Nephron progenitor cell (in vitro differentiated cells): ENCODE measurements at regions not wholly inside any gene's neighbourhood (a gene's known extent, or its start where the extent isn't known, plus 50 kb on each side); places are given as distances from the start of the nearest gene placed in this dataset.

Experiments used
- DNase-seq: peaks from one replicate; pipeline ENCODE4 v3.0.0; 2021
- H3K27ac Mint-ChIP-seq: 2 replicates; pipeline ENCODE4 v1.8.0; 2021; ENCODE audit warnings: mild to moderate bottlenecking, moderate library complexity, mixed read lengths
- H3K27me3 Mint-ChIP-seq: 2 replicates; pipeline ENCODE4 v1.8.0; 2021; ENCODE audit warnings: mild to moderate bottlenecking, low read depth, mixed read lengths; ENCODE audit not compliant: poor library complexity
- H3K36me3 Mint-ChIP-seq: 2 replicates; pipeline ENCODE4 v1.8.0; 2021; ENCODE audit warnings: low read depth, mixed read lengths
- H3K4me1 Mint-ChIP-seq: 2 replicates; pipeline ENCODE4 v1.8.0; 2021; ENCODE audit warnings: mixed read lengths
- H3K4me3 Mint-ChIP-seq: 2 replicates; pipeline ENCODE4 v1.8.0; 2021; ENCODE audit warnings: mild to moderate bottlenecking, moderate library complexity, mixed read lengths
- H3K9me3 Mint-ChIP-seq: 2 replicates; pipeline ENCODE4 v1.8.0; 2021; ENCODE audit warnings: mild to moderate bottlenecking, moderate library complexity, mixed read lengths
- CTCF ChIP-seq: fragments of 200-600 bp; sonication (generic); IDR thresholded peaks from 2 replicates; pipeline ENCODE4 v1.5.0; 2021; ENCODE audit warnings: antibody characterized with exemption

- peaks cover 8% of the 10 kb centered on the region for H3K36me3 Mint-ChIP-seq
- DNase-seq: no peak
- H3K4me1 Mint-ChIP-seq: peaks cover 33% of the 10 kb centered on the region
- no peak overlapping the region for H3K4me3 Mint-ChIP-seq
- H3K27me3 Mint-ChIP-seq: peaks cover 3% of the 10 kb centered on the region
- H3K9me3 Mint-ChIP-seq: peaks cover 28% of the 10 kb centered on the region
- no peak for TF ChIP-seq CTCF
- H3K27ac Mint-ChIP-seq: no peak overlapping the region
Observed at GRCh38 chr10:2994221-2994961, 73.0 kb upstream of the PFKP start.

- no peak for TF ChIP-seq CTCF
- Mint-ChIP-seq H3K9me3 (peaks cover 34% of the 10 kb centered on the region), H3K27ac (no peak overlapping the region), H3K4me1 (peaks cover 33% of the 10 kb centered on the region), H3K36me3 (peaks cover 8% of the 10 kb centered on the region), H3K27me3 (peaks cover 3% of the 10 kb centered on the region), H3K4me3 (no peak overlapping the region)
- no peak for DNase-seq
Observed at GRCh38 chr10:2993636-2994035, 73.7 kb upstream of the PFKP start.

GRCh38 chr10:2992401-2993198 is 74.7 kb upstream of the PFKP start:
- no peak overlapping the region for H3K27ac Mint-ChIP-seq
- H3K27me3 Mint-ChIP-seq: peaks cover 8% of the 10 kb centered on the region
- TF ChIP-seq CTCF: no peak
- DNase-seq: no peak
- H3K36me3 Mint-ChIP-seq: peaks cover 6% of the 10 kb centered on the region
- no peak overlapping the region for H3K4me3 Mint-ChIP-seq
- H3K4me1 Mint-ChIP-seq: peaks cover 34% of the 10 kb centered on the region
- H3K9me3 Mint-ChIP-seq: peaks cover 30% of the 10 kb centered on the region

- peaks cover 18% of the 10 kb centered on the region for H3K27me3 Mint-ChIP-seq
- peaks cover 14% of the 10 kb centered on the region for H3K9me3 Mint-ChIP-seq
- DNase-seq: no peak
- no peak overlapping the region for H3K4me3 Mint-ChIP-seq
- peaks cover 51% of the 10 kb centered on the region for H3K4me1 Mint-ChIP-seq
- no peak for TF ChIP-seq CTCF
- no peaks in the 10 kb centered on the region for H3K36me3 Mint-ChIP-seq
- no peak overlapping the region for H3K27ac Mint-ChIP-seq
Observed at GRCh38 chr10:2990764-2991163, 76.6 kb upstream of the PFKP start.

GRCh38 chr10:2989292-2989947 is 77.9 kb upstream of the PFKP start:
- no peak for TF ChIP-seq CTCF
- H3K4me3 Mint-ChIP-seq: no peak overlapping the region
- H3K27ac Mint-ChIP-seq: no peak overlapping the region
- no peak for DNase-seq
- peaks cover 21% of the 10 kb centered on the region for H3K27me3 Mint-ChIP-seq
- H3K4me1 Mint-ChIP-seq: peaks cover 51% of the 10 kb centered on the region
- H3K36me3 Mint-ChIP-seq: no peaks in the 10 kb centered on the region
- peaks cover 14% of the 10 kb centered on the region for H3K9me3 Mint-ChIP-seq
